Vagina (tissue), 2 donors: ENCODE measurements at regions not wholly inside any gene's neighbourhood (a gene's known extent, or its start where the extent isn't known, plus 50 kb on each side); places are given as distances from the start of the nearest gene placed in this dataset.

Source experiments
- CTCF ChIP-seq, 3 experiments: fragments of 450-650 bp in 2 of 3; fragments of 200-600 bp in 1 of 3; sonication (generic) in 1 of 3; IDR thresholded peaks; one replicate each; pipeline ENCODE4 v1.5.1; 2017 to 2019; ENCODE audit warnings: antibody characterized with exemption in 3 of 3, mild to moderate bottlenecking in 2 of 3, moderate library complexity in 2 of 3
- POLR2A ChIP-seq, 2 donors: fragments of 450-650 bp; IDR thresholded peaks; one replicate each; pipeline ENCODE4 v1.6.1; 2017; ENCODE audit warnings: antibody characterized with exemption in 2 of 2, mild to moderate bottlenecking in 2 of 2, moderate library complexity in 2 of 2
- POLR2AphosphoS5 ChIP-seq, 2 donors: sonication (generic); formaldehyde crosslinking; IDR thresholded peaks; one replicate each; pipeline ENCODE4 v1.9.0; 2017; ENCODE audit warnings: antibody characterized with exemption in 2 of 2, mild to moderate bottlenecking in 2 of 2, low read depth in 1 of 2; ENCODE audit not compliant: insufficient read depth in 1 of 2

GRCh38 chr12:85504624-85505023 lies 224.6 kb downstream of the ALX1 start:
- TF ChIP-seq CTCF (IDR thresholded peaks at IDR 0.05) (no peak), POLR2A (IDR thresholded peaks at IDR 0.05) (no peak), POLR2AphosphoS5 (IDR thresholded peaks at IDR 0.05; ENCODE audit: insufficient read depth in 1 of 2, low read depth in 1 of 2) (no peak)
